SK-N-SH (cell line): ENCODE measurements at regions not wholly inside any gene's neighbourhood (a gene's known extent, or its start where the extent isn't known, plus 50 kb on each side); places are given as distances from the start of the nearest gene placed in this dataset.

Experiments
- CTCF ChIA-PET: fragments of 300-600, 350-600 bp; formaldehyde crosslinking; extraction: SDS; loops from one replicate; lab custom pipeline; 2021; lab: Yijun Ruan, JAX
- POLR2A ChIA-PET: fragments of 350-600 bp; sonication (Branson Sonifier 250); formaldehyde crosslinking; extraction: SDS; loops from one replicate; lab custom pipeline; 2020; ENCODE audit warnings: antibody characterized with exemption, inconsistent platforms; lab: Yijun Ruan, JAX
- DNase-seq: peaks from one replicate; pipeline ENCODE4 v3.0.0; 2012
- H2AFZ ChIP-seq: fragments of 200-600 bp; sonication (generic); 2 replicates; pipeline ENCODE4 v1.8.1; 2016; ENCODE audit warnings: antibody characterized with exemption, mild to moderate bottlenecking, low read depth
- H3F3A ChIP-seq: fragments of 200-600 bp; sonication (generic); replicated peaks from 2 replicates; pipeline ENCODE3; 2016; ENCODE audit warnings: antibody characterized with exemption, mild to moderate bottlenecking; ENCODE audit not compliant: insufficient read depth
- H3K27ac ChIP-seq, 2 experiments: fragments of 200-500 bp in 1 of 2; fragments of 200-600 bp in 1 of 2; sonication (Bioruptor generic) in 1 of 2; sonication (generic), shearing (Covaris generic) in 1 of 2; 2 replicates each; pipeline versions ENCODE4 v1.5.1 to v1.6.1; 2014 to 2016; ENCODE audit warnings: low read depth in 2 of 2, inconsistent platforms in 1 of 2, low read length in 1 of 2, mild to moderate bottlenecking in 1 of 2, mixed read lengths in 1 of 2
- H3K27me3 ChIP-seq: fragments of 200-600 bp; sonication (generic), shearing (Covaris generic); 2 replicates; pipeline ENCODE4 v1.6.1; 2016; ENCODE audit warnings: mixed run types; ENCODE audit not compliant: insufficient read depth
- H3K36me3 ChIP-seq, 2 experiments: fragments of 200-500 bp in 1 of 2; fragments of 200-600 bp in 1 of 2; sonication (Bioruptor generic) in 1 of 2; sonication (generic) in 1 of 2; replicated peaks in 1 of 2; 2 replicates each; pipeline versions ENCODE3 to v1.5.1; 2014 to 2016; ENCODE audit warnings: low read length in 1 of 2, mild to moderate bottlenecking in 1 of 2; ENCODE audit not compliant: insufficient read depth in 2 of 2, control insufficient read depth in 1 of 2
- H3K4me1 ChIP-seq, 2 experiments: fragments of 200-500 bp in 1 of 2; fragments of 200-600 bp in 1 of 2; sonication (Bioruptor generic) in 1 of 2; sonication (generic), shearing (Covaris generic) in 1 of 2; 2 replicates each; pipeline versions ENCODE4 v1.5.1 to v1.6.1; 2014 to 2016; ENCODE audit warnings: low read depth in 1 of 2, low read length in 1 of 2, mixed run types in 1 of 2; ENCODE audit not compliant: insufficient read depth in 2 of 2, control insufficient read depth in 1 of 2
- H3K4me2 ChIP-seq: fragments of 200-600 bp; sonication (generic), shearing (Covaris generic); 2 replicates; pipeline ENCODE4 v1.6.1; 2017; ENCODE audit warnings: mixed run types
- H3K4me3 ChIP-seq, 2 experiments: fragments of 200-500 bp in 1 of 2; fragments of 200-600 bp in 1 of 2; sonication (Bioruptor generic) in 1 of 2; sonication (generic), shearing (Covaris generic) in 1 of 2; 2 replicates each; pipeline versions ENCODE4 v1.5.1 to v1.8.1; 2014 to 2016; ENCODE audit warnings: low read depth in 2 of 2, inconsistent platforms in 1 of 2, low read length in 1 of 2, mild to moderate bottlenecking in 1 of 2, mixed read lengths in 1 of 2, moderate library complexity in 1 of 2
- H3K79me2 ChIP-seq: fragments of 200-600 bp; sonication (generic); 2 replicates; pipeline ENCODE4 v1.8.1; 2017; ENCODE audit warnings: mild to moderate bottlenecking; ENCODE audit not compliant: insufficient read depth
- H3K9ac ChIP-seq: fragments of 200-600 bp; sonication (generic); 2 replicates; pipeline ENCODE4 v1.6.1; 2017; ENCODE audit warnings: mixed run types
- H3K9me2 ChIP-seq: fragments of 200-600 bp; sonication (generic); 2 replicates; pipeline ENCODE4 v1.6.1; 2017; ENCODE audit warnings: mixed run types
- H3K9me3 ChIP-seq: fragments of 200-600 bp; sonication (generic); 2 replicates; pipeline ENCODE4 v1.6.1; 2017; ENCODE audit warnings: mixed run types, mild to moderate bottlenecking, moderate library complexity
- H4K20me1 ChIP-seq: fragments of 200-600 bp; sonication (generic); 2 replicates; pipeline ENCODE4 v1.6.1; 2017; ENCODE audit warnings: mild to moderate bottlenecking, mixed run types; ENCODE audit not compliant: insufficient read depth
- CHD2 ChIP-seq: fragments of 150-350 bp; IDR thresholded peaks from 2 replicates; pipeline ENCODE4 v1.6.1; 2018; ENCODE audit warnings: low read length; ENCODE audit not compliant: partially characterized antibody
- CTCF ChIP-seq: fragments of 200-600 bp; sonication (generic); IDR thresholded peaks from 2 replicates; pipeline ENCODE4 v1.6.1; 2017; ENCODE audit warnings: antibody characterized with exemption, mild to moderate bottlenecking, moderate library complexity
- EP300 ChIP-seq, 2 experiments: IDR thresholded peaks; 2 replicates each; pipeline versions ENCODE4 v1.4.0 to v1.6.1; 2012; ENCODE audit warnings: borderline replicate concordance in 1 of 2, low read depth in 1 of 2, low read length in 1 of 2
- EZH2phosphoT487 ChIP-seq: fragments of 200-600 bp; sonication (generic); IDR thresholded peaks from 2 replicates; pipeline ENCODE4 v1.6.1; 2017; ENCODE audit warnings: low read depth, mixed run types, mild to moderate bottlenecking, antibody characterized with exemption, moderate library complexity, borderline replicate concordance
- FOSL2 ChIP-seq: IDR thresholded peaks from 2 replicates; pipeline ENCODE4 v1.4.0; 2012; ENCODE audit warnings: low read depth, mild to moderate bottlenecking, moderate library complexity, borderline replicate concordance
- GABPA ChIP-seq: IDR thresholded peaks from 2 replicates; pipeline ENCODE4 v1.4.0; 2012; ENCODE audit warnings: low read depth, mild to moderate bottlenecking
- JUND ChIP-seq: IDR thresholded peaks from 2 replicates; pipeline ENCODE4 v1.4.0; 2012
- MAX ChIP-seq: IDR thresholded peaks from 2 replicates; pipeline ENCODE4 v1.4.0; 2012; ENCODE audit warnings: low read depth
- NFIC ChIP-seq: IDR thresholded peaks from 2 replicates; pipeline ENCODE4 v1.4.0; 2012; ENCODE audit warnings: borderline replicate concordance
- PBX3 ChIP-seq: IDR thresholded peaks from 2 replicates; pipeline ENCODE4; 2012
- POLR2AphosphoS5 ChIP-seq: IDR thresholded peaks from 2 replicates; pipeline ENCODE4 v1.6.1; 2012; ENCODE audit warnings: low read depth, low read length
- RAD21 ChIP-seq: IDR thresholded peaks from 2 replicates; pipeline ENCODE4 v1.6.1; 2012; ENCODE audit warnings: mild to moderate bottlenecking, low read length
- REST ChIP-seq: IDR thresholded peaks from 2 replicates; pipeline ENCODE4 v1.6.1; 2012; ENCODE audit warnings: mild to moderate bottlenecking, low read depth, low read length, moderate library complexity
- RXRA ChIP-seq: IDR thresholded peaks from 2 replicates; pipeline ENCODE4 v1.4.0; 2012; ENCODE audit warnings: low read depth, mild to moderate bottlenecking, borderline replicate concordance
- TAF1 ChIP-seq: IDR thresholded peaks from 2 replicates; pipeline ENCODE4 v1.6.1; 2012; ENCODE audit warnings: low read depth, mild to moderate bottlenecking, low read length, moderate library complexity, borderline replicate concordance
- USF1 ChIP-seq: IDR thresholded peaks from 2 replicates; pipeline ENCODE4 v1.4.0; 2012; ENCODE audit warnings: low read depth, borderline replicate concordance
- YY1 ChIP-seq: IDR thresholded peaks from 2 replicates; pipeline ENCODE4 v1.4.0; 2012; ENCODE audit warnings: low read depth, mild to moderate bottlenecking
- WGBS: methylation state at CpG from one replicate; pipeline ENCODE4 v1.1.6; 2017; ENCODE audit warnings: low lambda C conversion rate; 5-methylcytosine and 5-hydroxymethylcytosine counted together

- no peak for TF ChIP-seq USF1
Observed at GRCh38 chr15:59843609-59844008, 154.5 kb upstream of the BNIP2 start (continued).

DNA sequence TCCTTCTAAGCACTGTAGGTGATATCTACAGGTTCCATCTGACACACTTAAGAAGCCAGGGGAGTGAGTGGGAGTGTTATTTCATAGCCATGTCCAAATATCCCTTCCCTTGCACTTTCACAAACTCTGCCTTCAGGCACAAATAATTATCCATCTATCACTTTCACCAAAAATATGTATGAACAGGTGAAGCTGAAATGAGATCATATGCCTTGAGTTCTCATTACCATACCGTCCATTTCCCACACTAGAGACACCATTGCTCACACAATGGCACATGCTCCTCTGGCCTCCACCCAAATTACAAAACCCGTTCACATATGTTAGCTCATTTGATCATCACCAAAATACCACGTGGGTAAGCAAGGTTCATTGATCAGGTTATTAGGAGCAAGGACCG lies 151.9 kb upstream of the BNIP2 start:
- CTCF ChIA-PET, result interaction anchor here (1.0 to 1.5 kb wide), 2 partner anchors 11 to 150 kb away, joined by 3 read pairs; no protein-coding TSS in a partner anchor
- H3K9me2 ChIP-seq, result no peaks in the 10 kb centered on the region
- no peaks in the 10 kb centered on the region for H3K36me3 ChIP-seq
- TF ChIP-seq FOSL2 (no peak), MAX (no peak), EP300 (IDR thresholded peaks at IDR 0.05; ENCODE audit: borderline replicate concordance in 1 of 2, low read depth in 1 of 2, low read length in 1 of 2) (no peak), CTCF (no peak), POLR2AphosphoS5 (no peak), REST (no peak), RAD21 (no peak), JUND (no peak), GABPA (no peak), CHD2 (no peak), USF1 (no peak), EZH2phosphoT487 (no peak), PBX3 (no peak), YY1 (no peak), NFIC (no peak), RXRA (no peak), TAF1 (no peak)
- H3K27me3 ChIP-seq, result peaks cover under 1% of the 10 kb centered on the region
- no peak overlapping the region for H3K4me3 ChIP-seq
- no peak overlapping the region for H3K9ac ChIP-seq
- no peaks in the 10 kb centered on the region for H3K4me1 ChIP-seq
- POLR2A ChIA-PET, result no interaction called here
- H3K4me2 ChIP-seq, result no peak overlapping the region
- H3K9me3 ChIP-seq, result no peaks in the 10 kb centered on the region
- no peaks in the 10 kb centered on the region for H3K79me2 ChIP-seq
- 22% methylated on average over 4 of the region's 4 CpGs for WGBS
- no peak for DNase-seq
- H3K27ac ChIP-seq, result no peak overlapping the region
- H2AFZ ChIP-seq, result no peak overlapping the region
- no peaks in the 10 kb centered on the region for H4K20me1 ChIP-seq
- H3F3A ChIP-seq, result no peaks in the 10 kb centered on the region
